ENCODE measurements at regions not wholly inside any gene's neighbourhood (a gene's known extent, or its start where the extent isn't known, plus 50 kb on each side); places are given as distances from the start of the nearest gene placed in this dataset.

- no peak for TF ChIP-seq CTCF (IDR thresholded peaks at IDR 0.05)
- TF ChIP-seq JUN (CRISPR knock-in tag; IDR thresholded peaks at IDR 0.05): no peak
- no peak for TF ChIP-seq USF1 (CRISPR knock-in tag; IDR thresholded peaks at IDR 0.05)
- no peak for TF ChIP-seq TP53 (CRISPR knock-in tag; IDR thresholded peaks at IDR 0.05)
- TF ChIP-seq ATF1 (CRISPR knock-in tag; IDR thresholded peaks at IDR 0.05): no peak
- TF ChIP-seq NFE2L1 (CRISPR knock-in tag; IDR thresholded peaks at IDR 0.05): no peak
- no peak for TF ChIP-seq ATF3 (CRISPR knock-in tag; conservative IDR thresholded peaks at IDR 0.05)
- TF ChIP-seq NR1H2 (CRISPR knock-in tag; IDR thresholded peaks at IDR 0.05): no peak
Observed at GRCh38 chr17:15101175-15101574, 164.0 kb downstream of the PMP22 start.

Data from WTC11 (cell line).